ENCODE measurements at regions not wholly inside any gene's neighbourhood (a gene's known extent, or its start where the extent isn't known, plus 50 kb on each side); places are given as distances from the start of the nearest gene placed in this dataset.

- H3K27me3 ChIP-seq = no peaks in the 10 kb centered on the region
- intact Hi-C loops (cut with DNase I) = no loop called here
- H3K27ac ChIP-seq = no peak overlapping the region
- no peaks in the 10 kb centered on the region for H3K4me1 ChIP-seq
- H3K9ac ChIP-seq (ENCODE audit: low read depth in 2 of 2, low read length in 2 of 2) = no peak overlapping the region
- no peaks in the 10 kb centered on the region for H3K36me3 ChIP-seq
- no peak for DNase-seq
- H3K4me3 ChIP-seq = no peak overlapping the region
- TF ChIP-seq, protein P1, sequence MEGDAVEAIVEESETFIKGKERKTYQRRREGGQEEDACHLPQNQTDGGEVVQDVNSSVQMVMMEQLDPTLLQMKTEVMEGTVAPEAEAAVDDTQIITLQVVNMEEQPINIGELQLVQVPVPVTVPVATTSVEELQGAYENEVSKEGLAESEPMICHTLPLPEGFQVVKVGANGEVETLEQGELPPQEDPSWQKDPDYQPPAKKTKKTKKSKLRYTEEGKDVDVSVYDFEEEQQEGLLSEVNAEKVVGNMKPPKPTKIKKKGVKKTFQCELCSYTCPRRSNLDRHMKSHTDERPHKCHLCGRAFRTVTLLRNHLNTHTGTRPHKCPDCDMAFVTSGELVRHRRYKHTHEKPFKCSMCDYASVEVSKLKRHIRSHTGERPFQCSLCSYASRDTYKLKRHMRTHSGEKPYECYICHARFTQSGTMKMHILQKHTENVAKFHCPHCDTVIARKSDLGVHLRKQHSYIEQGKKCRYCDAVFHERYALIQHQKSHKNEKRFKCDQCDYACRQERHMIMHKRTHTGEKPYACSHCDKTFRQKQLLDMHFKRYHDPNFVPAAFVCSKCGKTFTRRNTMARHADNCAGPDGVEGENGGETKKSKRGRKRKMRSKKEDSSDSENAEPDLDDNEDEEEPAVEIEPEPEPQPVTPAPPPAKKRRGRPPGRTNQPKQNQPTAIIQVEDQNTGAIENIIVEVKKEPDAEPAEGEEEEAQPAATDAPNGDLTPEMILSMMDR (IDR thresholded peaks at IDR 0.05) = no peak
- no peaks in the 10 kb centered on the region for H3K9me3 ChIP-seq
Observed at GRCh38 chrX:45747905-45748304, 547.2 kb upstream of the DIPK2B start.

- no peaks in the 10 kb centered on the region for H3K27me3 ChIP-seq
- no peaks in the 10 kb centered on the region for H3K4me1 ChIP-seq
- no peak for DNase-seq
- TF ChIP-seq, protein P1 (IDR thresholded peaks at IDR 0.05) = no peak
- no peak overlapping the region for H3K27ac ChIP-seq
- H3K9ac ChIP-seq (ENCODE audit: low read depth in 2 of 2, low read length in 2 of 2) = no peak overlapping the region
- H3K4me3 ChIP-seq = no peak overlapping the region
- no peaks in the 10 kb centered on the region for H3K36me3 ChIP-seq
- intact Hi-C loops (cut with DNase I) = no loop called here
- H3K9me3 ChIP-seq = no peaks in the 10 kb centered on the region
Observed at GRCh38 chrX:45745479-45745878, 544.8 kb upstream of the DIPK2B start.

DNA sequence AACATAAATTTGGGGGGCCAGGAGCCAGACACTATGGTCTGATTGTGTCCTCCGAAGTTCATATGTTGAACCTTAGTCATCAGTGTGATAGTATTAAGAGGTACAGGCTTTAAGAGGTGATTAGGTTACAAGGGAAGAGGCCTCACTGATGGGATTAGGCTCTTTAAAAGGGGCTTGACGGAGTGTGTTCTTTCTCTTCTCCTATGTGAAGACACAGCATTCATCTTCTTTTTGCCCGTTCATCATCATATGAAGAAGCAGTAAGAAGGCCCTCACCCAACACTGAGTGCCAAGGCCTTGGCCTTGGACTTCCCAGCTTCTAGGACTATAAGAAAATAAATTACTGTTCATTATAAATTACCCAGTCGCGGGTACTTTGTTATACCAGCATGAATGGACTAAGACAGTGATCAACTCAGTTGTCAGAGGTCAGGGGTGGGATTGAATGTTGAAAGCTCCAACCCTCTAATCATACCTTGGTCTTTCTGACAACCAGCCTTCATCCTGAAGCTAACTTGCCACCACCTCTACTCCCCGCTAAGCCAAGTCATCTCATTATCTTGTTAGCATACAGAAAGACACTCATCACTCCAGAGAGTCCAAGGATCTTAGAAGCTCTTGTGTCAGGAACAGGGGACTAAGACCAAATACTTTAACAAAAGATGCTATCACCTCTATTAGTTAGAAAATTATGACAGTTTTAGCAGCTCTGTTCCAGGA lies 543.4 kb upstream of the DIPK2B start:
- Histone ChIP-seq H3K9ac (ENCODE audit: low read depth in 2 of 2, low read length in 2 of 2) (no peak overlapping the region), H3K27me3 (no peaks in the 10 kb centered on the region)
- intact Hi-C loops (cut with DNase I) = no loop called here

GRCh38 chrX:45743081-45743533 lies 542.4 kb upstream of the DIPK2B start:
- H3K27me3 ChIP-seq = no peaks in the 10 kb centered on the region
- H3K27ac ChIP-seq = no peak overlapping the region
- H3K9me3 ChIP-seq = no peaks in the 10 kb centered on the region
- H3K36me3 ChIP-seq = no peaks in the 10 kb centered on the region
- H3K9ac ChIP-seq (ENCODE audit: low read depth in 2 of 2, low read length in 2 of 2) = no peak overlapping the region
- intact Hi-C loops (cut with DNase I) = no loop called here
- H3K4me1 ChIP-seq = no peaks in the 10 kb centered on the region
- H3K4me3 ChIP-seq = no peak overlapping the region
- no peak for DNase-seq
- TF ChIP-seq, protein P1 (IDR thresholded peaks at IDR 0.05) = no peak

More for the DNA sequence above, 543.4 kb upstream of the DIPK2B start:
- no peaks in the 10 kb centered on the region for H3K9me3 ChIP-seq
- no peak overlapping the region for H3K4me3 ChIP-seq
- TF ChIP-seq, protein P1 (IDR thresholded peaks at IDR 0.05) = no peak
- no peaks in the 10 kb centered on the region for H3K36me3 ChIP-seq
- no peak for DNase-seq
- H3K27ac ChIP-seq = no peak overlapping the region
- H3K4me1 ChIP-seq = no peaks in the 10 kb centered on the region

DNA sequence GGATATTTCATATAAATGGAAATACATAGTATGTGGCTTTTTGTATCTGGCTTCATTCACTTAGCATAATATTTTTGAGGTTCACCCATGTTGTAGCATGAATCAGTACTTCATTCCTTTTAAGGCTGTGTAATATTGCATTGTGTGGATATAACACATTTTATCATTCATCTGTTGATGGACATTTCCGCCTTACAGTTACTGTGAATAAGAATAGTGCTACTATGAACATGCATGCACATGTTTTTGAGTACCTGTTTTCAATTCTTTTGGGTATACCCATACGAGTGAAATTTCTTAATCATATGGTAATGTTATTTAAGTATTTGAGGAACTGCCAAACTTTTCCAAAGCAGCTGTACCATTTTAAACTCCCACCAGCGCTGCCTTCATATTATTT lies 539.6 kb upstream of the DIPK2B start:
- TF ChIP-seq, protein P1 (IDR thresholded peaks at IDR 0.05) = no peak
- H3K36me3 ChIP-seq = no peaks in the 10 kb centered on the region
- no peak overlapping the region for H3K9ac ChIP-seq (ENCODE audit: low read depth in 2 of 2, low read length in 2 of 2)
- no peaks in the 10 kb centered on the region for H3K27me3 ChIP-seq
- H3K4me3 ChIP-seq = no peak overlapping the region
- intact Hi-C loops (cut with DNase I) = no loop called here
- H3K9me3 ChIP-seq = no peaks in the 10 kb centered on the region
- no peaks in the 10 kb centered on the region for H3K4me1 ChIP-seq
- DNase-seq = no peak
- no peak overlapping the region for H3K27ac ChIP-seq

Measured in colonic mucosa (tissue), 4 donors.